Fibroblast of skin of left quadriceps (primary cell): ENCODE measurements at regions not wholly inside any gene's neighbourhood (a gene's known extent, or its start where the extent isn't known, plus 50 kb on each side); places are given as distances from the start of the nearest gene placed in this dataset.
"Not testable (repeated sequence)": the region's sequence is repeated elsewhere in the genome, so short reads cannot be mapped to it uniquely, and the experiment has no call there.

ENCODE experiments used
- DNase-seq, 2 experiments: peaks; one replicate each; pipeline ENCODE4 v3.0.0-alpha.2; 2013; ENCODE audit warnings: low read depth in 2 of 2

DNA sequence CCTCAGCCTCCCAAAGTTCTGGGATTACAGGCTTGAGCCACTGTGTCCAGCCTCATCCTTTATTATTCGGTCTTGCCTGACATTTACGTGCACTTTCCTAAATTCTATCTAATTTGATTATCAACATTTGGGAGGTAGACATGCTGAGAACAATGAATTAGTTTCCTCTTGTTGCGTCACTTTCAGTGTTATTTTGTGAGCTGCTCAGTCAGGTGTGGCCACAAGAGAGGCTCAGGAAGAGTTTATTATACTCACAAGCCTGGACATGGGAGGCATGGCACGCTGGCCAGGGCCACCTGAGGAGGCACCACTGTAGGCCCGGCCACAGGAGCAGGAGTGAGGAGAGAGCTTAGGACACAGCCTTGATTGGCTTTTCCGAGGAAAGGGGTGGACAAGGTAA is 59.7 kb upstream of the RBFOX2 start:
- no peak for DNase-seq

GRCh38 chr22:36087784-36088183 is 59.2 kb upstream of the RBFOX2 start:
- no peak for DNase-seq

DNA sequence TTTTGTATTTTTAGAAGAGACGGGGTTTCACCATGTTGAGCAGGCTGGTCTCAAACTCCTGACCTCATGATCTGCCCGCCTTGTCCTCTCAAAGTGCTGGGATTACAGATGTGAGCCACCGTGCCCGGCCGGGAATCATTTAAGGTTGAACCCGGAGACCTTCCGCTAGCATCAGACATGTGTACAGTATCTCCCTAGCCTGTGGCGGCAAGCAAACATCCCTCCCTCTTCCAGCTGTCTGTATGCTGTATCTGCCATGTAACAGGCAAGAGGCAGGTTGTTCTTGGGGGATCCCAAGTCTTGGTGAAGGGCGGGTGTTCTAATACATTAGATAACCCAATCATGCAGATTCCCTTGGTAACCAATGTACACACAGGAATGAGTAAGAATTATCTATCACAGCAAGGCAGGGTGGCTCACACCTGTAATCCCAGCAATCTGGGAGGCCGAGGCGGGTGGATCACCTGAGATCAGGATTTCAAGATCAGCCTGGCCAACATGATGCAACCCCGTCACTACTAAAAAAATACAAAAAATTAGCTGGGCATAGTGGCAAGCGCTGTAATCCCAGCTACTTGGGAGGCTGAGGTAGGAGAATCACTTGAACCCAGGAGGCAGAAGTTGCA is 58.1 kb upstream of the RBFOX2 start:
- no peak for DNase-seq

DNA sequence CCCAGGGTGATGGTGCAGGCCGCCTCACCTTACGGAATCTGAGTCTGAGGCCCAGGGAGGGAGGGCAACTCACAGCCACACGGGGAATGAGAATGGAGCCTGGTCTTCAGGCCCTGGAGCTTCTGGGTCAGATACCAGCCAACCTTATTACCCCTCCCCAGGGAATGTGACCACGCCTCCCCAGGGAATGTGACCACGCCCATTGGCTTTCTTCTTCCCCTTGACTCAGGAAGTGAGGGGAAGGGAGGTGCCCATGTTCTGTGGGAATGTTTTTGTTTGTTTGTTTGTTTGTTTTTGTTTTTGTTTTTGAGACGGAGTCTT is 57.5 kb upstream of the RBFOX2 start:
- no peak for DNase-seq

DNA sequence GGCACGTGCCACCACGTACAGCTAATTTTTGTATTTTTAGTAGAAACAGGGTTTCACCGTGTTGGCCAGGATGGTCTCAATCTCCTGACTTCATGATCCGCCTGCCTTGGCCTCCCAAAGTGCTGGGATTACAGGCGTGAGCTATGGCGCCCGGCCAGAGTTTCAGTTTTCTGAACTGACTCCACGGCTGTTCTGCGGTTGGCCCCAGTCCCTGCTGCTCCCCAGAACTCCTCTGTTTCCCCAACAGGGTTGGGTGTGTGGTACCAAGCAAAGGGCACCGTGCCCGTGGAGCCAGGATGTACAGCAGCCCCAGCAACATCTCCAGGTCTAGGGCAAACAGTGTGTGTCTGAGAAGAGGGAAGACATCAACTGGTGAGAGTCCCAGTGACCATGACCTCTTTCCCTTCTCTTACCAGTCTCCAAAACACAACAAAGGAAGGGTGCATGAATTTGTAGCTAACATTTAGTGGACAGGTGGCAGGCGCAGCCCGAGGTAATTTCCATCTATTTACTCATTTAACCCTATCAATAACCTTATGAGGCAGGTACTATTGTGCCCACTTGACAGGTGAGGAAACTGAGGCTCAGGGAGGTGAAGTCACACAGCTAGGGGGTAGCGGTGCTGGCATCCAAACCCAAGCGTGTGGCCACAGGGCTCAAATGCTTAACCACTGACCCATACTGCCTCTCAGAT is 57.0 kb upstream of the RBFOX2 start:
- no peak for DNase-seq

- no peak for DNase-seq
Measured at GRCh38 chr22:36084717-36085116, 56.1 kb upstream of the RBFOX2 start.

DNA sequence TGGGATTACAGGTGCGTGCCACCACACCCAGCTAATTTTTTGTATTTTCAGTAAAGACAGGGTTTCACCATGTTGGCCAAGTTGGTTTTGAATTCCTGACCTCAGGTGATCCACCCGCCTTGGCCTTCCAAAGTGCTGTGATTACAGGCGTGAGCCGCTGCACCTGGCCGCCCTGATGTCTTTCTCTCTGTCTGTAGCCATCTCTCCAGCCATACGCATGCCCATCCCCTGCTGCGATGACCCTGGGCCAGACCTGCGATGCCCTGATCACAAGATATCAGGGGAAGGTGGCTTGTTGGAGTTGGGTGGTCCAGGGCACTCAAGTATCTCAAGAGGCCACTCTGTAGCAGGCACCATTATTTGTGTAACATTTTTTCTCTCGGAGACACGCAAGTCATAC is 54.4 kb upstream of the RBFOX2 start:
- DNase-seq = no peak

GRCh38 chr22:36081023-36081431 is 52.4 kb upstream of the RBFOX2 start:
- peak; percentile 58 to 61 for DNase-seq

GRCh38 chr22:36080281-36080680 is 51.7 kb upstream of the RBFOX2 start:
- DNase-seq = not testable (repeated sequence)

- DNase-seq = no peak
Measured at GRCh38 chr22:36079041-36079440, 50.4 kb upstream of the RBFOX2 start.
